ENCODE measurements at regions not wholly inside any gene's neighbourhood (a gene's known extent, or its start where the extent isn't known, plus 50 kb on each side); places are given as distances from the start of the nearest gene placed in this dataset.

GRCh38 chr3:76698136-76698706 lies 341.7 kb upstream of the ROBO2 start:
- TF ChIP-seq, protein P1, sequence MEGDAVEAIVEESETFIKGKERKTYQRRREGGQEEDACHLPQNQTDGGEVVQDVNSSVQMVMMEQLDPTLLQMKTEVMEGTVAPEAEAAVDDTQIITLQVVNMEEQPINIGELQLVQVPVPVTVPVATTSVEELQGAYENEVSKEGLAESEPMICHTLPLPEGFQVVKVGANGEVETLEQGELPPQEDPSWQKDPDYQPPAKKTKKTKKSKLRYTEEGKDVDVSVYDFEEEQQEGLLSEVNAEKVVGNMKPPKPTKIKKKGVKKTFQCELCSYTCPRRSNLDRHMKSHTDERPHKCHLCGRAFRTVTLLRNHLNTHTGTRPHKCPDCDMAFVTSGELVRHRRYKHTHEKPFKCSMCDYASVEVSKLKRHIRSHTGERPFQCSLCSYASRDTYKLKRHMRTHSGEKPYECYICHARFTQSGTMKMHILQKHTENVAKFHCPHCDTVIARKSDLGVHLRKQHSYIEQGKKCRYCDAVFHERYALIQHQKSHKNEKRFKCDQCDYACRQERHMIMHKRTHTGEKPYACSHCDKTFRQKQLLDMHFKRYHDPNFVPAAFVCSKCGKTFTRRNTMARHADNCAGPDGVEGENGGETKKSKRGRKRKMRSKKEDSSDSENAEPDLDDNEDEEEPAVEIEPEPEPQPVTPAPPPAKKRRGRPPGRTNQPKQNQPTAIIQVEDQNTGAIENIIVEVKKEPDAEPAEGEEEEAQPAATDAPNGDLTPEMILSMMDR (conservative IDR thresholded peaks at IDR 0.05; ENCODE audit: low read depth, low read length) = no peak
- TF ChIP-seq EZH2phosphoT487 (IDR thresholded peaks at IDR 0.05; ENCODE audit: borderline replicate concordance, low read length) (no peak), EZH2 (IDR thresholded peaks at IDR 0.05; ENCODE audit: low read length, unreplicated experiment) (no peak)
